GM12872 (cell line): ENCODE measurements at regions not wholly inside any gene's neighbourhood (a gene's known extent, or its start where the extent isn't known, plus 50 kb on each side); places are given as distances from the start of the nearest gene placed in this dataset.

Experiments
- CTCF ChIP-seq: IDR thresholded peaks from 3 replicates; pipeline ENCODE4 v1.5.1; 2011; ENCODE audit warnings: low read depth, mild to moderate bottlenecking, low read length, moderate library complexity; ENCODE audit not compliant: insufficient read depth

- TF ChIP-seq CTCF: no peak
Measured at GRCh38 chr10:9858816-9859215, 1158.9 kb upstream of the CELF2 start.

GRCh38 chr10:9860045-9860444 lies 1157.6 kb upstream of the CELF2 start:
- TF ChIP-seq CTCF: no peak

GRCh38 chr10:9863559-9864121 lies 1154.0 kb upstream of the CELF2 start:
- no peak for TF ChIP-seq CTCF

- TF ChIP-seq CTCF: no peak
Measured at GRCh38 chr10:9868499-9868898, 1149.2 kb upstream of the CELF2 start.

- TF ChIP-seq CTCF: no peak
Measured at GRCh38 chr10:9869205-9869604, 1148.5 kb upstream of the CELF2 start.

GRCh38 chr10:9869606-9870176 lies 1148.0 kb upstream of the CELF2 start:
- TF ChIP-seq CTCF: no peak

GRCh38 chr10:9875353-9875752 lies 1142.3 kb upstream of the CELF2 start:
- no peak for TF ChIP-seq CTCF
